GM21528 (cell line): ENCODE measurements at regions not wholly inside any gene's neighbourhood (a gene's known extent, or its start where the extent isn't known, plus 50 kb on each side); places are given as distances from the start of the nearest gene placed in this dataset.

Experiments
- ATAC-seq: cut with Tn5 transposase; IDR thresholded peaks from one replicate; pipeline ENCODE4 v1.9.1; 2021; ENCODE audit warnings: mild to moderate bottlenecking, moderate library complexity; ENCODE audit not compliant: unreplicated experiment, low FRiP score

DNA sequence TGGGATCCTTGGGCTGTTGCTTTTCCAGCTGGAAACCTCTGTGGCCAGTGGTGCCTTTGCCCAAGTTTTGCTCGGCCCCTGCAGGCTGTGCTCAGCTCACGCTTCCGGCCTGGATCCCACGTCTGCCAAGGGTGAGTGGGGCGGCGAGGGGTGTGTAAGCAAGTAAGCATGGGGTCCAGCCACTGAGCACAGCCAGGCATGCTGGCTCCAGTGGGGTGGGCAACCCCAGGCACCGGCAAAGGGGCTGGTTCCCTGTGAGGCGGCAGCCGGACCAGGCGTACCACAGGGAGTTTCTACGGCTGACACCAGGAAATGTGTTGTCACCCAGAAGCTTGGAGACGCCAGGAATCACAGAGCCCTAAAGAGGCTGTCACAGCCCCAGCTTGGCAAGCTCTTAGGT lies 393.4 kb upstream of the CCDC196 start:
- ATAC-seq = no peak

GRCh38 chr14:66094001-66094727 lies 392.0 kb upstream of the CCDC196 start:
- ATAC-seq = no peak

DNA sequence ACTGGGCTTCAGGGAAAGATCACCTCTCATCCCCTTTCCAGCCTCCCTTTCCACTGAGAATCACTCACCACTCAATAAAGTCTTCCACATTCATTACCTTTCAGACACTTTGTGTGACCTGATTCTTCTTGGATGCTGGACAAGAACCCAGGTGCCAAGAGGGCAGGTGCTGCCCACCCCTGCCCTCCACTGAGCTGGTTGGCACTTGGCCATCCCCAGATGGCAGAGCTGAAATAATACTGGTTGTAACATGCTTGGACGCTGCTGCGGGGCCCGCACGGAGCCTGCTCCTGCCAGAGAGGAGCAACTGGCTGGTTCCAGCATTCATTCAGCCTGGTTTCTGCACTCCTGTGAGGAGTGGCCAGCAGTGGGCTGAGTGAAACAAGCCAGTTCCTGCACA lies 386.7 kb upstream of the CCDC196 start:
- ATAC-seq = no peak

- ATAC-seq = no peak
These were observed 386.2 kb upstream of the CCDC196 start for GRCh38 chr14:66099931-66100330.

DNA sequence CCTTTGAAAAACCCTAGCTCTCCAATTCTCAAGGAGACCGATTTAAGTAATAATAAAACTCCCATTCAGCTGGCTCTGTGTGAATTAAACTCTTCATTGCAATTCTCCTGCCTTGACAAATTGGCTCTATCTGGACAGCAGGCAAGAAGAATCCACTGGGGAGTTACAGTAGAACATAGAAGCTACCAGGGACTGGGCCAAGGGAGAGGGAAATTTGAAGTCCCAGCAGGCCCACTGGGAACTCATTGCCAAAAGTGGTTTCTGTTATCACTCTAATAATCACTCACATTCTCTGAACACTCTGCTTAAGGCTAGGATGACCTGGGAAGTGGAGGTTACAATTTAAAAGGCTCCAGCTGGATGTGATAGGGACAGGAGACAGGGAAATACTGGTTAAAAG lies 384.5 kb upstream of the CCDC196 start:
- no peak for ATAC-seq

GRCh38 chr14:66104486-66104885 lies 381.7 kb upstream of the CCDC196 start:
- no peak for ATAC-seq

DNA sequence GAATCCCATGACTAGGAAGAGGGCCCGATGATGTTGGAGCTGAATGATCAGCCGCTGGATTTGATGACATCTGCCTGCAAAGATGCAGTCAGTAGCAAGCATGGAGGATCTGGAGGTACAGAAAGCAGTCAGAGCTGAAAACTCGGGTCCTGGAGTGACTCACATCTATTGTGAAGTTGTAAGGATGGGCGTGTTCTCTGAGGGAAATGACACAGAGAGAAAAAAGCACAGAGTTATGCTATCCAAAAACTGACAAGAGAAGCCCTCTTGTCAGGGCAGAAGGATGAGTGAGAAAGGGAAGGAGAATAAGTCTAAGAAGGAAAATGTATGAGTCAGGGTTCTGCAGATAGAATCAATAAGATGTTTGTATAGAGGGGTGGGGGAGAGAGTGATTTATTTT lies 380.4 kb upstream of the CCDC196 start:
- ATAC-seq = no peak

DNA sequence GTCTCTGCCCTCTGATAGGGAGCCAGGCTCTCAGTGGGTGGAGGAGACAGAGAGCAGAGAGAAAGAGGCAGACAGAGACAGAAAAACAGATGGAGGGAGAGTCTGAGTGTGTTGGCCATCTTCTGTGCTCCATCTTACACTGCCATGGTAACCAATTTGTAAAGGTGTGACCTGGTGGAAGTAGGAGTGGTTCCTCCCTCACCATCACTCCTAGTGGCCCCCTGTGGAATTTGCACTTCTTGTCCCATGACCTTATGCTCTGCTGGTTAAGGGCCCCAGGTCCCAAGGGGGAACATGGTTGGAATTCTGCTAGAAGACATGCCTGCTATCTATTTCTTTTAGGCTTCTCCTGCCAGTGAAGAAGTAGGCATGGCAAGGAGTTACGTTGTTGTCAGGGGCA lies 376.7 kb upstream of the CCDC196 start:
- no peak for ATAC-seq

DNA sequence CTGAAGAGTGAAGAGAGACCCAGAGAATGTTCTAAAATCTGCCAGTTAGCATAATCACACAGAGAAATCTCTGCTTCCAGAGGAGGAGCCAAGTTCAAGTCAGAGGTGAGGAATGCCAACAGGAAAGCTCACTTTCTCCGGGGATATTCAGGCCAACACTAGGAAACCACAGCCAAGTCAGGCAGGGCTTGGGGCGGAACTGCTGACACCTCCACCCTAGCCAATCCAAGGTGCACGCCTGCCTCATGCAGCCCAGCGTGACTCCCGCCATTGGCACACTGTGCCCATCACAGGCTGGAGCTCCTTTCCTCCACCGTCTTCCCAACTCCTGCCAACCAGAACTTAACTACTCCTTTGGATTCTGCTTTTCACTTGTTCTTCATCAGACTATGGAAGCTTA lies 374.3 kb upstream of the CCDC196 start:
- no peak for ATAC-seq

GRCh38 chr14:66114071-66114470 lies 372.1 kb upstream of the CCDC196 start:
- no peak for ATAC-seq

DNA sequence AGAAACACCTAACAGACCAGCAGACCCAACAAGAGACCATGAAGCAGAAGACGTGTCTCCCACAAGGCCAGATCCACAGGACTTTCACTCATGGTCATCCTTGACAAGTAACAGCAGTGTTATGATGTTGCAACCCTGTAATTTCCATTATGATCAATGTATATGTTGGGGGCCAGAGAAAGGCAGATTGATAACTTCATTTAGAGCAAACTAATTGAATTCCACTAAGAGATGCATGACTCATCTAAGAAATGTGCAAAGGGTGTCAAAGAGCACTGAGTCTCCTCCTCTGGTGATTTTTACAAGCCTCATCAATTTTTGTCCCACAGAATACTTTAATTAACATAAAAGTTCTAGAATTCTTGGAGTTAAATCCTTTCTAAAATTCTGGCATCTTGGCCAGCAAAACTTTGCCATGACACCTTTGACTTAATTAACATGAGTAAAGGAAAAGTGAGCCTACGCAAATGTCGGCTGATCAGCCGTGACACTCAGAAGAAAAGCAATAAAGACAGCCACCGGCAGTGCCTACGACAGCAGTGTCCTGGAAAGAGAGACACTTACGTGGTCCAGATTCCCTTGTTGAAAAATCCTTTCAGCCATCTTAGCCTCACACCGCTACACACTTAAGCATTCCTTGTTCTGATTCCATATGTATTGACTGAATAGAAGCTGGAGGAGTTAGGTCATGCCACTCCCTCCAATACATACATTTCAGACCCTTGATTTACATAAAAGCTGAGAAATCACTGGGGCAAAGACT lies 370.2 kb upstream of the CCDC196 start:
- no peak for ATAC-seq

DNA sequence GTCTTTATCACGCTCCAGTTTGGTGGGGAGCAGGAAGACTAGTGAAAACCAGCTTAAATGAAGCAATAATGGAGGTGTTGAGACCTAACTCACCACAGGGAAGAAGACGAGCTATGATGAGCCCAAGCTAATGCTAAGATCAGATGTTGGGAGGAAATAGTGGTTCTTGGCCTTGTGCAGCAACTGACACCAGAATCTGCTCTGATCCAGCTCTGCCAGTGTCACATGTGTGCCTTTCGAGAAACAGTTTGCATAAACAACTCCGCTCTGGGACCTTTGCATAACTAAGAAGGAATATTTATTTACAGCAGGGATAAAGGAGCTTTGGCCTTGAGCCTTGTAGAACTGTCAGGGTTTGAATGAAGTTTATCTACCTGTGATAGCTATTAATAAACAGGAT lies 369.4 kb upstream of the CCDC196 start:
- ATAC-seq = no peak

GRCh38 chr14:66117600-66117999 lies 368.6 kb upstream of the CCDC196 start:
- ATAC-seq = no peak

DNA sequence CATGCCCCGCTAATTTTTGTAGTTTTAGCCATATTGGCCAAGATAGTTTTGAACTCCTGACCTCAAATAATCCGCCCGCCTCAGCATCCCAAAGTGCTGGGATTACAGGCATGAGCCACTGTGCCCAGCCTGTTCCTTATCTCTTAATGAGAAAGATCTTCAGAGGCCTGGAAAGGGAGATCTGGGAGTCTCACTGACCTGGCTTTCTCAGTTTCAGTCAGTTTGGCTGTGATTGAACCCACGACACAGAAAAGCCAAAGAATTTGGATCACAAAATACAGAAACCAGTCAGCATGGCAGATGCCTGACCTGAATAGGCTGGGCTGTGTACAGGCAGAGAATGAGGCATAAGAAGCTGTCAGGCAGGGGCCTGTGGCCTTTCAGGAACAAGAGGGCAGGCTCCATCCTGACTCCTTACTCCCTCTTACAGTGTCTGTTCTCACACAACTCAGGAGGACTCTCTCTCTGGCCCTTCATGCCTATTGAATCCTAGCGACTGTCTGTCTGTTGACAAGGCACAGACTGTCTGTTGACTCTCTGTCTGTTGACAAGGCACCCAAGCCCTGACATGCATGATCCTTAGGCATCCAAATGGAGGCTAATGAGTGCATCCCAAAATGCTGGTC lies 366.5 kb upstream of the CCDC196 start:
- no peak for ATAC-seq

DNA sequence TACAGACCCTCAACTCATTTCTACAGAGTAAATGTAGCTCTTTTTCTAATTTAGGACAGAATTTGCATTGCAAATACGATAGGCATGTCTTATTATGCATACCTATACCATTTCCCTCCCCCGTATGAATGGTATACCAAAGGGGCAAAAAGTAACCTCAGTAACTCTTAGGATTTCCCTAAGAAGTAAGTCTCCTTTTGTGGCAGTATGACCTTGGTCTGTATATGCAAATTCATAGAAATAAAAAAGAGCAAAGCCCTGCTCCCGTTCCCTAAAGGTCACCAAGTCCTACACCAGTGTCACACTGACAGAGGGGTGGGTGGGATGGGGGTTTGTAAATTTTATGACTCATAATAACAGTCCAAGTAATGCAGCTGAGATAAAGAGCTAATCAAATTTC lies 365.8 kb upstream of the CCDC196 start:
- no peak for ATAC-seq

DNA sequence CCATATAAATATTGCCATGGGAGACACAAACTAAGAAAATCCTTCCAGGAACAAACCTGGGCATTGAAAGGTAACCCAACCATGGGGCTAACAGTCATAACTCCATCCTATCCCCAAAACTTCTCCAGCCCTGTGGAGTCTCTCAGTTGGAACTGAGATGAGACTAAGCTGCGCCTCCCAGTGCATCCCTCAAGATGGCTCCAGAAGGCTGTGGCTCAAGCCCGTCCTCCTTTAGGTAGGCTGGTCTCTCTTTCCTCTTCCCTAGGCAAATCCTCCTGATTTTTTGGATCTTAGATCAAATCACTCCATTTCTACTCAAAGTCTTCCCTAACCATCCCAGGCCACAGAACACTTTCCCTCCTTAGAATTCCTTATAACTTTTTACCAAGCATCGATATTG lies 364.3 kb upstream of the CCDC196 start:
- ATAC-seq = no peak

DNA sequence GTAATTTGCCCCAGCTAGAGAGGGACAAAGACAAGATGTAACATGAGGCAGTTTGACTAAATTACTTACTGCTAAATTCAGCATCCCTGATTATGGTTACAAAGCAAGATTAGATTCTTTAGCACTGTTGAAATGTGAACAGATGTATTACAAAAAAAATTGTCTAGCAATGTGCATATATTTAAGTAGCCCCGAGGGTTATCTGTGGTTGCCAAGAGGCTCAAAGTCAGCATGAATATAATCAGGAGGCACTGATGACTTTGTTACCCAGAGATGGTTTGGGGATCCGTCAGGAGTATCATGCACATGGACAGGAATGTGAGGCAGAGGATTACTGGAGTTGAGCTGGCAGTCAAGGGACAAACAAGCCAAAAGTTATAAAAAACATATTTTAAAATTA lies 356.9 kb upstream of the CCDC196 start:
- ATAC-seq = no peak

DNA sequence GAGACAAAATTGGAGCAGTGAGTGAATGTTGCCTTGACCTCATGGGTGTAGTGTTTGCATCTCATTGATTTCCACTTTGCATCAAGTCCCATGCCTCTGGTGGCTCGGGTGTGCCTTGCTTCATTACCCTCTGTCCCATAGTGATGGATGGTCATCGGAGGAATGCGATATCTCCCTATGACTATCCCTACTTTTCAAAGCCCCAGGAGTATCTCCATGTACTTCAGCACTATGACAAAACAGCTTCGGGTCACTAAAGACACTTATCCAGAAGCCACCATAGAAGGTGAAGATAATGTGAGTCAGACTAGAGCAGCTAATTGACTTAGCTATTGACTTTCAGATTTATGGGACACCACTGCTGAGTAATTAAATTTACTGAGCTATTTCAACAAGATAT lies 355.1 kb upstream of the CCDC196 start:
- ATAC-seq = no peak

DNA sequence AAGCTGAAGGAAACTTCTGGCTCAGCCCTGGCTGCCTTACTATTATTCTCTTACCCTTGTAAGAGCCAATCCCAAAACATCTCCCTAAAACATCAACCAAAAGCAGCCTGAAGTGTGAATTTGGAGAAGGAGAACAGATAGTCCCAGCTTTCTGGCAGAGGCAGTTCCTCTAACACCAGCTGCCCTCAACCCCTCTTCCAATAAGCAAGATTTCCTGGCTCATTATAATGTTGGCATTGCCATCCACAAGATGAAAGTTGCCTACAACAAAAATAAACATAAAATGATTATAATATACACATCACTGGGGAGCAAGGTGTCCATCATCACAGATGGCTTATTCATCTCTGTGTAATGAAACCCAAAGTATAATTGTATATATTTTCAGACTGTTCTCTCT lies 352.5 kb upstream of the CCDC196 start:
- ATAC-seq = no peak

- ATAC-seq = no peak
These were observed 350.3 kb upstream of the CCDC196 start for GRCh38 chr14:66135831-66136230.

- no peak for ATAC-seq
These were observed 349.1 kb upstream of the CCDC196 start for GRCh38 chr14:66137081-66137480.

DNA sequence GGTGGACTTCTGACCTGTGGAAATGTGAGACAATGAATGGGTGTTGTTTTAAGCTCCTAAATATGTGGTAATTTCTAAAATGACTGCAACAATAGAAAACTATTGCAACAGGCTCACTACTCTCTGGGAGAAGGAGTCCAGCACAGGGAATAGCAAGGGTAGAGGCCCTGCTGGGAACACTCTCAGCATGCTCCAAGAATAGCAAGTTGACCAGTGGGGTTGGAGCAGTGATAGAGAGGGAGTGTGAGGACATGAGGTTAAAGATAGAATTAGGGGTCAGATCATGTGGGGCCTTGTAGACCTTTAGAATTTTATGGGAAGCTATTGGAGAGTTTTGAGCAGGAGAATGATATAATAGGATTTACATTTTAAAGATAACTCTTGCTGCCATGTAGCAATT lies 346.7 kb upstream of the CCDC196 start:
- no peak for ATAC-seq
